OCI-LY1 (cell line): ENCODE measurements at regions not wholly inside any gene's neighbourhood (a gene's known extent, or its start where the extent isn't known, plus 50 kb on each side); places are given as distances from the start of the nearest gene placed in this dataset.

Experiments used
- EZH2 ChIP-seq: fragments of 200-600 bp; sonication (generic), shearing (Covaris generic); IDR thresholded peaks from 2 replicates; pipeline ENCODE4 v1.8.0; 2017; ENCODE audit warnings: borderline replicate concordance, mixed run types, mild to moderate bottlenecking, antibody characterized with exemption, low read length, moderate library complexity, mixed read lengths
- TF ChIP-seq, protein P1 (sequence below): fragments of 200-600 bp; sonication (generic), shearing (Covaris generic); IDR thresholded peaks from 2 replicates; pipeline ENCODE4 v1.5.1; 2017; ENCODE audit warnings: mild to moderate bottlenecking, antibody characterized with exemption, low read length, moderate library complexity, mixed read lengths

GRCh38 chr15:35697549-35698299 lies 151.8 kb upstream of the DPH6 start:
- TF ChIP-seq, protein P1, sequence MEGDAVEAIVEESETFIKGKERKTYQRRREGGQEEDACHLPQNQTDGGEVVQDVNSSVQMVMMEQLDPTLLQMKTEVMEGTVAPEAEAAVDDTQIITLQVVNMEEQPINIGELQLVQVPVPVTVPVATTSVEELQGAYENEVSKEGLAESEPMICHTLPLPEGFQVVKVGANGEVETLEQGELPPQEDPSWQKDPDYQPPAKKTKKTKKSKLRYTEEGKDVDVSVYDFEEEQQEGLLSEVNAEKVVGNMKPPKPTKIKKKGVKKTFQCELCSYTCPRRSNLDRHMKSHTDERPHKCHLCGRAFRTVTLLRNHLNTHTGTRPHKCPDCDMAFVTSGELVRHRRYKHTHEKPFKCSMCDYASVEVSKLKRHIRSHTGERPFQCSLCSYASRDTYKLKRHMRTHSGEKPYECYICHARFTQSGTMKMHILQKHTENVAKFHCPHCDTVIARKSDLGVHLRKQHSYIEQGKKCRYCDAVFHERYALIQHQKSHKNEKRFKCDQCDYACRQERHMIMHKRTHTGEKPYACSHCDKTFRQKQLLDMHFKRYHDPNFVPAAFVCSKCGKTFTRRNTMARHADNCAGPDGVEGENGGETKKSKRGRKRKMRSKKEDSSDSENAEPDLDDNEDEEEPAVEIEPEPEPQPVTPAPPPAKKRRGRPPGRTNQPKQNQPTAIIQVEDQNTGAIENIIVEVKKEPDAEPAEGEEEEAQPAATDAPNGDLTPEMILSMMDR = no peak; the same call in 1 of the 2 replicates
- TF ChIP-seq EZH2 = no peak
